A549 (cell line): ENCODE measurements at regions not wholly inside any gene's neighbourhood (a gene's known extent, or its start where the extent isn't known, plus 50 kb on each side); places are given as distances from the start of the nearest gene placed in this dataset.

Experiments used
- ATAC-seq, 2 experiments: fragments of 200-7000 bp in 1 of 2; fragments of >200 bp in 1 of 2; cut with Nextera tagmentation in 1 of 2; cut with Tn5 transposase in 1 of 2; 3 replicates each; pipeline versions ENCODE4 v1.8.0 to v1.9.1; 2018 to 2020; ENCODE audit warnings: mild to moderate bottlenecking in 1 of 2, moderate library complexity in 1 of 2
- CTCF ChIA-PET: fragments of 300-600 bp; sonication (Branson Sonifier 250); formaldehyde crosslinking; extraction: SDS; loops from one replicate; lab custom pipeline; 2021; ENCODE audit warnings: antibody characterized with exemption, inconsistent platforms; lab: Yijun Ruan, JAX
- POLR2A ChIA-PET: fragments of 350-600 bp; formaldehyde crosslinking; extraction: SDS; loops from one replicate; lab custom pipeline; 2021; ENCODE audit warnings: antibody characterized with exemption, inconsistent platforms; lab: Yijun Ruan, JAX
- DNase-seq, 2 experiments: peaks; one replicate each; pipeline versions ENCODE4 v3.0.0 to v3.0.0-alpha.2; 2011 to 2016; ENCODE audit warnings: low read depth in 1 of 2, low spot score in 1 of 2
- FAIRE-seq: peaks from 2 replicates; lab custom pipeline; 2011; peaks lifted over from hg19 to GRCh38; lab: Jason Lieb, UNC
- H3K27ac ChIP-seq, 2 experiments: fragments of >200 bp; sonication (Bioruptor Twin); formaldehyde crosslinking; 3 replicates each; pipeline ENCODE4 v1.5.1; 2016 to 2017
- H3K4me1 ChIP-seq: fragments of >200 bp; sonication (Bioruptor Twin); formaldehyde crosslinking; 3 replicates; pipeline ENCODE4 v1.6.1; 2016
- H3K4me2 ChIP-seq: fragments of >200 bp; sonication (Bioruptor Twin); formaldehyde crosslinking; 3 replicates; pipeline ENCODE4 v1.6.1; 2016
- H3K4me3 ChIP-seq: fragments of >200 bp; sonication (Bioruptor Twin); formaldehyde crosslinking; 3 replicates; pipeline ENCODE4 v1.5.1; 2016
- H3K9me3 ChIP-seq: fragments of >200 bp; sonication (Bioruptor Twin); formaldehyde crosslinking; 3 replicates; pipeline ENCODE4 v1.6.1; 2016
- ATOH8 ChIP-seq: fragments of 250-450 bp; sonication (Bioruptor Pico); IDR thresholded peaks from 2 replicates; pipeline ENCODE4 v1.5.0; 2020; ENCODE audit warnings: low read depth, mild to moderate bottlenecking, moderate library complexity
- BCL3 ChIP-seq: fragments of >200 bp; sonication (Bioruptor Twin); formaldehyde crosslinking; IDR thresholded peaks from 3 replicates; pipeline ENCODE4 v1.6.1; 2016
- CBX2 ChIP-seq: fragments of 200-600 bp; sonication (generic); IDR thresholded peaks from 2 replicates; pipeline ENCODE4 v1.6.1; 2016; ENCODE audit warnings: low read depth, mild to moderate bottlenecking, borderline replicate concordance
- CBX8 ChIP-seq: fragments of 200-600 bp; sonication (generic); IDR thresholded peaks from 2 replicates; pipeline ENCODE4 v1.6.1; 2016
- CHD2 ChIP-seq: fragments of 150-350 bp; IDR thresholded peaks from 2 replicates; pipeline ENCODE4 v1.6.1; 2014; ENCODE audit warnings: low read length; ENCODE audit not compliant: partially characterized antibody
- E2F6 ChIP-seq: IDR thresholded peaks from 2 replicates; pipeline ENCODE4 v1.6.1; 2012; ENCODE audit warnings: low read depth, borderline replicate concordance
- EHF ChIP-seq: fragments of 250-450 bp; sonication (Bioruptor Pico); IDR thresholded peaks from 2 replicates; pipeline ENCODE4 v1.5.0; 2020; ENCODE audit warnings: mild to moderate bottlenecking
- EHMT2 ChIP-seq: fragments of 200-600 bp; sonication (generic); IDR thresholded peaks from 2 replicates; pipeline ENCODE4 v1.6.1; 2016; ENCODE audit warnings: antibody characterized with exemption, low read depth, mild to moderate bottlenecking, moderate library complexity
- EP300 ChIP-seq, 2 experiments: fragments of >200 bp; sonication (Bioruptor Twin); formaldehyde crosslinking; IDR thresholded peaks; 2 replicates in 1 of 2; 3 replicates in 1 of 2; pipeline ENCODE4 v1.6.1; 2016 to 2017
- FOSB ChIP-seq: fragments of 250-450 bp; sonication (Bioruptor Pico); IDR thresholded peaks from 2 replicates; pipeline ENCODE4 v1.5.0; 2020; ENCODE audit warnings: mild to moderate bottlenecking, moderate library complexity
- FOSL2 ChIP-seq, 2 experiments: fragments of 450-650 bp in 1 of 2; fragments of >200 bp in 1 of 2; sonication (Bioruptor Twin) in 1 of 2; formaldehyde crosslinking; IDR thresholded peaks; 2 replicates each; pipeline versions ENCODE4 v1.5.0 to v1.6.1; 2016 to 2020; ENCODE audit warnings: mild to moderate bottlenecking in 1 of 2, moderate library complexity in 1 of 2
- GATA3 ChIP-seq: IDR thresholded peaks from 2 replicates; pipeline ENCODE4 v1.6.1; 2012; ENCODE audit warnings: borderline replicate concordance
- JUN ChIP-seq, 2 experiments: fragments of >200 bp; sonication (Bioruptor Twin); formaldehyde crosslinking; IDR thresholded peaks; 2 replicates in 1 of 2; 3 replicates in 1 of 2; pipeline ENCODE4 v1.6.1; 2016 to 2017
- KDM5A ChIP-seq: fragments of 200-600 bp; sonication (generic); IDR thresholded peaks from 2 replicates; pipeline ENCODE4 v1.6.1; 2016; ENCODE audit warnings: antibody characterized with exemption, mild to moderate bottlenecking
- MAFK ChIP-seq: fragments of 450-650 bp; IDR thresholded peaks from 2 replicates; pipeline ENCODE4 v1.6.1; 2014; ENCODE audit not compliant: partially characterized antibody
- NFE2L2 ChIP-seq: fragments of 150-350 bp; conservative IDR thresholded peaks from 2 replicates; pipeline ENCODE4 v1.6.1; 2014; ENCODE audit warnings: low read length
- NPAS2 ChIP-seq: fragments of 250-450 bp; sonication (Bioruptor Pico); IDR thresholded peaks from 2 replicates; pipeline ENCODE4 v1.8.0; 2022; ENCODE audit warnings: mild to moderate bottlenecking, moderate library complexity, borderline replicate concordance
- PBX3 ChIP-seq: IDR thresholded peaks from 2 replicates; pipeline ENCODE4 v1.6.1; 2012
- REST ChIP-seq: fragments of 200-600 bp; sonication (generic); IDR thresholded peaks from 2 replicates; pipeline ENCODE4 v1.6.1; 2016; ENCODE audit warnings: antibody characterized with exemption, mild to moderate bottlenecking, moderate library complexity
- RNF2 ChIP-seq: fragments of 200-600 bp; sonication (generic); IDR thresholded peaks from 2 replicates; pipeline ENCODE4 v1.6.1; 2016; ENCODE audit warnings: low read depth, mild to moderate bottlenecking, antibody characterized with exemption, moderate library complexity, borderline replicate concordance
- ZC3H11A ChIP-seq: fragments of 450-650 bp; IDR thresholded peaks from 2 replicates; pipeline ENCODE4 v1.6.1; 2014; ENCODE audit warnings: antibody characterized with exemption, mild to moderate bottlenecking
- ZNF302 ChIP-seq: fragments of 250-450 bp; sonication (Bioruptor Pico); IDR thresholded peaks from 2 replicates; pipeline ENCODE4 v1.9.0; 2021; ENCODE audit warnings: inconsistent platforms, mild to moderate bottlenecking, moderate library complexity
- ZSCAN20 ChIP-seq: fragments of 250-450 bp; sonication (Bioruptor Pico); IDR thresholded peaks from 2 replicates; pipeline ENCODE4 v1.8.0; 2022; ENCODE audit warnings: mild to moderate bottlenecking, moderate library complexity
- WGBS: methylation state at CpG from one replicate; pipeline ENCODE4 v1.1.6; 2017; ENCODE audit errors: missing lambda C conversion rate; 5-methylcytosine and 5-hydroxymethylcytosine counted together

GRCh38 chr5:2005101-2006041 is 122.6 kb upstream of the IRX4 start:
- Histone ChIP-seq H3K4me2 (no peak overlapping the region), H3K4me1 (no peaks in the 10 kb centered on the region), H3K9me3 (no peaks in the 10 kb centered on the region), H3K27ac (no peak overlapping the region), H3K4me3 (no peak overlapping the region)
- 34% methylated on average over 35 of the region's 35 CpGs for WGBS
- no peak for TF ChIP-seq EHMT2
- no peak for TF ChIP-seq ZC3H11A
- no peak for TF ChIP-seq EHF
- TF ChIP-seq MAFK, result no peak
- no peak for TF ChIP-seq ZNF302 (CRISPR knock-in tag)
- no peak for TF ChIP-seq GATA3
- TF ChIP-seq REST, result no peak
- TF ChIP-seq E2F6, result no peak
- no peak for TF ChIP-seq FOSB (CRISPR knock-in tag)
- no peak for TF ChIP-seq JUN (IDR thresholded peaks at IDR 0.05)
- TF ChIP-seq NFE2L2, result no peak
- no peak for TF ChIP-seq FOSL2 (IDR thresholded peaks at IDR 0.05)
- TF ChIP-seq FOSL2 (CRISPR knock-in tag; IDR thresholded peaks at IDR 0.05), result no peak
- TF ChIP-seq ZSCAN20 (CRISPR knock-in tag), result no peak
- no peak for TF ChIP-seq RNF2
- TF ChIP-seq EP300 (IDR thresholded peaks at IDR 0.05), result no peak
- no peak for TF ChIP-seq CBX8
- no peak for TF ChIP-seq CHD2
- TF ChIP-seq ATOH8 (CRISPR knock-in tag), result no peak
- no peak for TF ChIP-seq BCL3
- CTCF ChIA-PET, result no interaction called here
- POLR2A ChIA-PET, result no interaction called here
- ATAC-seq (no peak), FAIRE-seq (no peak), DNase-seq (no peak)

GRCh38 chr5:2003690-2004365 is 121.1 kb upstream of the IRX4 start:
- Histone ChIP-seq H3K4me3 (no peak overlapping the region), H3K9me3 (no peaks in the 10 kb centered on the region), H3K27ac (no peak overlapping the region), H3K4me1 (no peaks in the 10 kb centered on the region), H3K4me2 (no peak overlapping the region)
- ChIA-PET CTCF (no interaction called here), POLR2A (no interaction called here)
- FAIRE-seq, result no peak
- TF ChIP-seq CBX2 (no peak), MAFK (no peak), KDM5A (no peak), NPAS2 (CRISPR knock-in tag) (no peak), E2F6 (no peak), PBX3 (no peak)
- DNase-seq, result no peak
- 27% methylated on average over 14 of the region's 20 CpGs for WGBS
- ATAC-seq, result no peak
